GM12892 (cell line): ENCODE measurements at regions not wholly inside any gene's neighbourhood (a gene's known extent, or its start where the extent isn't known, plus 50 kb on each side); places are given as distances from the start of the nearest gene placed in this dataset.

ENCODE experiments used
- POLR2A ChIP-seq: IDR thresholded peaks from 2 replicates; pipeline ENCODE4 v1.6.1; 2011; ENCODE audit warnings: low read depth, low read length, control low read depth
- POLR2AphosphoS5 ChIP-seq: IDR thresholded peaks from 2 replicates; pipeline ENCODE4 v1.6.1; 2011; ENCODE audit warnings: low read depth, low read length, control low read depth
- TAF1 ChIP-seq: IDR thresholded peaks from 2 replicates; pipeline ENCODE4 v1.6.1; 2011; ENCODE audit warnings: low read depth, mild to moderate bottlenecking, control low read depth, low read length, borderline replicate concordance

- TF ChIP-seq POLR2A (no peak), POLR2AphosphoS5 (no peak), TAF1 (no peak)
Measured at GRCh38 chr2:217124050-217124449, 264.2 kb upstream of the TNP1 start.
